Occipital lobe (tissue), 1 donor: ENCODE measurements at regions not wholly inside any gene's neighbourhood (a gene's known extent, or its start where the extent isn't known, plus 50 kb on each side); places are given as distances from the start of the nearest gene placed in this dataset.
"Not testable (repeated sequence)": the region's sequence is repeated elsewhere in the genome, so short reads cannot be mapped to it uniquely, and the experiment has no call there.

Source experiments
- DNase-seq: peaks from one replicate; lab custom pipeline; 2025; lab: John Stamatoyannopoulos, UW

- no peak for DNase-seq
Observed at GRCh38 chr7:131683536-131684125, 127.2 kb upstream of the PODXL start.

- DNase-seq: no peak
Observed at GRCh38 chr7:131681961-131682360, 125.5 kb upstream of the PODXL start.

- not testable (repeated sequence) for DNase-seq
Observed at GRCh38 chr7:131679071-131679470, 122.6 kb upstream of the PODXL start.

GRCh38 chr7:131676850-131677249 lies 120.4 kb upstream of the PODXL start:
- DNase-seq: not testable (repeated sequence)

- no peak for DNase-seq
Observed at GRCh38 chr7:131674131-131674530, 117.7 kb upstream of the PODXL start.

- no peak for DNase-seq
Observed at GRCh38 chr7:131673576-131673975, 117.1 kb upstream of the PODXL start.

GRCh38 chr7:131670406-131670805 lies 114.0 kb upstream of the PODXL start:
- no peak for DNase-seq

- DNase-seq: no peak
Observed at GRCh38 chr7:131667699-131668098, 111.3 kb upstream of the PODXL start.

GRCh38 chr7:131665021-131665420 lies 108.6 kb upstream of the PODXL start:
- DNase-seq: no peak

GRCh38 chr7:131664570-131664969 lies 108.1 kb upstream of the PODXL start:
- no peak for DNase-seq

GRCh38 chr7:131662301-131662873 lies 106.0 kb upstream of the PODXL start:
- DNase-seq: not testable (repeated sequence)

- DNase-seq: no peak
Observed at GRCh38 chr7:131657881-131658280, 101.5 kb upstream of the PODXL start.

GRCh38 chr7:131656980-131657723 lies 100.7 kb upstream of the PODXL start:
- DNase-seq: no peak

- DNase-seq: no peak
Observed at GRCh38 chr7:131655866-131656265, 99.4 kb upstream of the PODXL start.

- no peak for DNase-seq
Observed at GRCh38 chr7:131655447-131655846, 99.0 kb upstream of the PODXL start.

GRCh38 chr7:131654668-131655326 lies 98.4 kb upstream of the PODXL start:
- DNase-seq: peak; percentile 40

- DNase-seq: no peak
Observed at GRCh38 chr7:131654249-131654558, 97.8 kb upstream of the PODXL start.

GRCh38 chr7:131653418-131654248 lies 97.2 kb upstream of the PODXL start:
- no peak for DNase-seq

- DNase-seq: no peak
Observed at GRCh38 chr7:131652934-131653333, 96.5 kb upstream of the PODXL start.

GRCh38 chr7:131652194-131652593 lies 95.8 kb upstream of the PODXL start:
- no peak for DNase-seq

- no peak for DNase-seq
Observed at GRCh38 chr7:131649879-131650278, 93.5 kb upstream of the PODXL start.
